ENCODE measurements at regions not wholly inside any gene's neighbourhood (a gene's known extent, or its start where the extent isn't known, plus 50 kb on each side); places are given as distances from the start of the nearest gene placed in this dataset.

DNA sequence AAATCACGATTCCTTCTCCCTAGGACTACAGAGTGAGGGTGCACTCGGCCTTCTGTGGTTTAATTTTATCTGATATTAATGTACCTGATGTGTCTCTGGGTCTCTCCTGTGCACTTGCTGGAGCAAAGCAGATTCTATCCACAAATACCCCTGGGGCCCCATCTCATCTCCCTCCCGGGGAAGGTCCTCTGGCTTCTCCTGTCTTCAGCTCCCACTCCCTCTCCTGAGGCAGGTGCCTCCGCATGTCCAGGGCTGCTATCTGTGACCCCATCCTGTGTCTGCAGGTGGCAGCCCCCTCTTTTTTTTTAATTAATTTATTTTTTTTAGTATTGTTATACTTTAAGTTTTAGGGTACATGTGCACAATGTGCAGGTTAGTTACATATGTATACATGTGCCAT is 558.7 kb downstream of the BRD1 start:
- TF ChIP-seq, protein P1, sequence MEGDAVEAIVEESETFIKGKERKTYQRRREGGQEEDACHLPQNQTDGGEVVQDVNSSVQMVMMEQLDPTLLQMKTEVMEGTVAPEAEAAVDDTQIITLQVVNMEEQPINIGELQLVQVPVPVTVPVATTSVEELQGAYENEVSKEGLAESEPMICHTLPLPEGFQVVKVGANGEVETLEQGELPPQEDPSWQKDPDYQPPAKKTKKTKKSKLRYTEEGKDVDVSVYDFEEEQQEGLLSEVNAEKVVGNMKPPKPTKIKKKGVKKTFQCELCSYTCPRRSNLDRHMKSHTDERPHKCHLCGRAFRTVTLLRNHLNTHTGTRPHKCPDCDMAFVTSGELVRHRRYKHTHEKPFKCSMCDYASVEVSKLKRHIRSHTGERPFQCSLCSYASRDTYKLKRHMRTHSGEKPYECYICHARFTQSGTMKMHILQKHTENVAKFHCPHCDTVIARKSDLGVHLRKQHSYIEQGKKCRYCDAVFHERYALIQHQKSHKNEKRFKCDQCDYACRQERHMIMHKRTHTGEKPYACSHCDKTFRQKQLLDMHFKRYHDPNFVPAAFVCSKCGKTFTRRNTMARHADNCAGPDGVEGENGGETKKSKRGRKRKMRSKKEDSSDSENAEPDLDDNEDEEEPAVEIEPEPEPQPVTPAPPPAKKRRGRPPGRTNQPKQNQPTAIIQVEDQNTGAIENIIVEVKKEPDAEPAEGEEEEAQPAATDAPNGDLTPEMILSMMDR (IDR thresholded peaks at IDR 0.05): no peak
- TF ChIP-seq EZH2 (IDR thresholded peaks at IDR 0.05; ENCODE audit: borderline replicate concordance, insufficient read depth, low read depth, low read length, poor library complexity, severe bottlenecking): no peak
